MG63 (cell line): ENCODE measurements at regions not wholly inside any gene's neighbourhood (a gene's known extent, or its start where the extent isn't known, plus 50 kb on each side); places are given as distances from the start of the nearest gene placed in this dataset.

ENCODE experiments used
- DNase-seq: peaks from one replicate; pipeline ENCODE4 v3.0.0-alpha.2; 2020
- H3K27me3 ChIP-seq: fragments of 250-450 bp; sonication (Bioruptor Pico); 2 replicates; pipeline ENCODE4 v1.5.1; 2020; ENCODE audit warnings: mild to moderate bottlenecking, moderate library complexity
- H3K36me3 ChIP-seq: fragments of 250-450 bp; sonication (Bioruptor Pico); 2 replicates; pipeline ENCODE4 v1.5.1; 2020; ENCODE audit warnings: mild to moderate bottlenecking, moderate library complexity
- H3K4me3 ChIP-seq: fragments of 250-450 bp; sonication (Bioruptor Pico); 2 replicates; pipeline ENCODE4 v1.5.1; 2020; ENCODE audit warnings: mild to moderate bottlenecking, moderate library complexity
- H3K9me3 ChIP-seq: fragments of 250-450 bp; sonication (Bioruptor Pico); 2 replicates; pipeline ENCODE4 v1.5.1; 2020; ENCODE audit warnings: mild to moderate bottlenecking, moderate library complexity

DNA sequence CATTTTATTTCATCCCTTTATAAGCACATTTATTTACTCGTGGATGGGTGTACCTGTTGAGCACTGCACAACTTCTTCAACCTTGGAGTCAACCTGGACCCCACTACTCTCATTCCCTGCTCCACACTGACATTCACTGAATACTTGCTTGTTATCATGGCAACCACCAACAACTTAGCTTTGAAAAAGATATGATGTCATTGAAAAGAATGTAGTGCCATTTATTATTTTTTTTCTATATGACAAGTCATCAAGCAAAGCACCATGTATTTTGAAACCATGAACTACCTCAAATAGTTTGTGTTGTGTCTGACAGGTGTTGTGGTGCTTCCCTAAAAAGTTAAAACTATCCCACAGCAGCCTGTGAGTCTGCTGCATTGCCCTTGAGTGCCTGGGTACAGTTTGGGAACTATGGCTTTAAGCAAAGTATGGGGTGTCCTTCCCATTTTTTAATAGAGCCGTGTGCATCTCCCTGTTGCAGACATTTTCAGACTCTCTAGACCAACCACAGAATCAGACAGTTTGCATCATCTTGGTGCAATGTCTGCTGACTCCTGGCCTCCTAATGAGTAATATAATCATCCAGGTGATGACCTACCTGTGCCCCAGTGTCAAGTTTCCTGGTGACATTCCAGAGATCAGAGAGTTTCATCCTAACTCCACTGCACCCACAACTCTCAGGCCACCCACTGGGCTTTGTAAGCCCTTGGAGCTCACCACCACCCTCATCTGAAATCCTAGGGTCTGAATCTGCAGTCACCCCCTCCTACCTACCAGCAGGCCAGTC is 339.7 kb upstream of the PROX1 start:
- H3K9me3 ChIP-seq = no peaks in the 10 kb centered on the region
- peaks cover 8% of the 10 kb centered on the region for H3K27me3 ChIP-seq
- DNase-seq = no peak
- H3K36me3 ChIP-seq = no peaks in the 10 kb centered on the region
- no peak overlapping the region for H3K4me3 ChIP-seq

DNA sequence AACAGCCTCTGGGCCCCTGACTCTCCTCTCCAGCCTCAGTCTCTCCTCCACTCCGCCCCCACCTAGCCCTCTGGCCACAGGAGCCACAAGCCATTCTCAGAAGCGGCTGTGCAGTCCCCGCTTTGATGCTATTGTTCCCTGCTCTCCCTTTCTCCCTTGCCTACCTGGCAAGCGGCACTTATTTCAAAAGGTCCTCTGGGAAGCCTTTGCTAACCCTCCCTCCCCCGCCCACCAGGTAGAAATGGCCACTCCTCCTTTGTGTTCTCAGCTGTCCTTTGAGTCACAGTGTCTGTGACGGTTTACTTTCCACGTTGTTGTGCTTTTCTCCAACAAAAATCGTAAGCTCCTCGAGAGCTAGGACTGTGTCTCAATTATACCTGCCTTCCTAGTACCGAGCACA is 338.4 kb upstream of the PROX1 start:
- H3K36me3 ChIP-seq = no peaks in the 10 kb centered on the region
- DNase-seq = no peak
- H3K4me3 ChIP-seq = no peak overlapping the region
- no peaks in the 10 kb centered on the region for H3K9me3 ChIP-seq
- peaks cover 5% of the 10 kb centered on the region for H3K27me3 ChIP-seq

DNA sequence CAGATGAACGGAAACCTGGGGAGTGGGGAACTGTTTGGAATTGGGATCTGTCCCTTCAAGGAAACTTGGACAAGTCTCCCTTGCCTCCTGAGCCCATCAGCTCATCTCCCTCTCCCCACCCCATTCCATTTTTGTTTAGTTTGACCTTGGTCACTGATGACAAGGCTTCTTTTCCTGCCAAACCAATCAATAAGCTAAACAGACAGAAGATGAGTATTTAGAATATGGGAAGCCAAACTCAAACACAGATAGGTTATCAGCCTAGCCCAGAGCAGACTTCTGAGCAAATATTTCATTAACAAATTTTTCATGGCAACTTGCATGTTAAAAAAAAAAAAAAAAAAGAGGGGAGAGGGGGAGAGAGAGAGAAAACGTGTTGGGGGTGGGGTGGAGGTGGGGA is 337.2 kb upstream of the PROX1 start:
- H3K27me3 ChIP-seq = no peaks in the 10 kb centered on the region; the same call in 1 of the 2 replicates
- no peak overlapping the region for H3K4me3 ChIP-seq
- no peak for DNase-seq
- H3K36me3 ChIP-seq = no peaks in the 10 kb centered on the region
- no peaks in the 10 kb centered on the region for H3K9me3 ChIP-seq

DNA sequence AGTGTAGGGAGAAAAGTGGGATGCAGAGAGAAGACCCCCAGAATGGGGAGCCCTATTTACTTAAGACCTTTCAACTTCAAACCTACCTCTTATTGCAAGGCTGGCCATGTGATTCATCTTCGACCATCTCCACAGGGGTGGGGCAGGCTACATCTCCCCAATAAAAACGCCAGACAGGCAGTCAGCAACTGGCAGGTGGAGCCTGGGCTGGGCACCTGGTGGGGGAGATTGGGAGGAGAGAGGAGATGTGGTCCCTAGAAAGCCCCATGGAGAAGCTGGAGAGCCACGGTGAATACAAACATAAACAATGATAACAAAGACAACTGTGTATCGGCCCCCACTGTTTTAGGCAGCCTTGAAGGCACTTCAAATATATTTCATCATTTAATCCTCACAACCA is 336.7 kb upstream of the PROX1 start:
- DNase-seq = no peak
- Histone ChIP-seq H3K9me3 (no peaks in the 10 kb centered on the region), H3K36me3 (no peaks in the 10 kb centered on the region), H3K27me3 (no peaks in the 10 kb centered on the region; the same call in 1 of the 2 replicates), H3K4me3 (no peak overlapping the region)

DNA sequence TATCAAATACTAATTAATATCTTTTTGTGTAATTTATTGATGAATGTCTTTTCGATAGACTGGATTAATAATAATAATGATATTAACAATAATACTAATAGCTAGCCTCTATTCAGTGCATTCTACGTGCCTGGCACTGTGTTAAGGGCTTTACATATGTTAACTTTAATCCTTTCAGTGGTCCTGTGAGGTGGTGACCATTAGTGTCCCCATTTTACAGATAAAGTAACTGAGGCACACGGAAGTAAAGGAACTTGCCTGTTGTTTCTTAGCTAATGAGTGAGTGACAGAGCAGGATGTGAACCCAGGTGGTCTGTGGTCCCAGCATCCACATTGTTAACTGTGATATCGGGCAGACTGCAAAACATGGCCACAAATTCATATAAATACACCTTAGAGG is 335.7 kb upstream of the PROX1 start:
- peaks cover 7% of the 10 kb centered on the region; the same call in 1 of the 2 replicates for H3K27me3 ChIP-seq
- DNase-seq = no peak
- no peaks in the 10 kb centered on the region for H3K9me3 ChIP-seq
- H3K36me3 ChIP-seq = no peaks in the 10 kb centered on the region
- no peak overlapping the region for H3K4me3 ChIP-seq

DNA sequence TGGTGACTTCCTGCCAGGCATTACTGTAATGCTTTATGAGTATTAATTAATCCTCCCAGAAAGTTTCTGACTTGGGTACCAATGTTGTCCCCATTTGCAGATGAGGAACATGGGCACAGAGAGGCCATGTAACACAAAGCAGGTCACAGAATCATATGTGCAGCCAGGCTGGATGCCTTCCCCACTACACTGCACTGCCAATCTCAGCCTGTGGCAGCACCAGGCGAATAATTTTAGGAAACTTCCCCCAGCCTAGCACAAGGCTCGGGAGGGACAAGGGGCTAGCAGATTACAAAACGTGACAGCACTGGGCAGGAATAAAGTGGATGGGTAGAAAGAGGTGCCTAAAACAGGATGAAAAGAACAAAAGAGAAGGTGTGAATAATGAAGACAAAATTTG is 331.7 kb upstream of the PROX1 start:
- no peaks in the 10 kb centered on the region for H3K36me3 ChIP-seq
- DNase-seq = no peak
- no peak overlapping the region for H3K4me3 ChIP-seq
- no peaks in the 10 kb centered on the region for H3K9me3 ChIP-seq
- peaks cover 16% of the 10 kb centered on the region for H3K27me3 ChIP-seq

DNA sequence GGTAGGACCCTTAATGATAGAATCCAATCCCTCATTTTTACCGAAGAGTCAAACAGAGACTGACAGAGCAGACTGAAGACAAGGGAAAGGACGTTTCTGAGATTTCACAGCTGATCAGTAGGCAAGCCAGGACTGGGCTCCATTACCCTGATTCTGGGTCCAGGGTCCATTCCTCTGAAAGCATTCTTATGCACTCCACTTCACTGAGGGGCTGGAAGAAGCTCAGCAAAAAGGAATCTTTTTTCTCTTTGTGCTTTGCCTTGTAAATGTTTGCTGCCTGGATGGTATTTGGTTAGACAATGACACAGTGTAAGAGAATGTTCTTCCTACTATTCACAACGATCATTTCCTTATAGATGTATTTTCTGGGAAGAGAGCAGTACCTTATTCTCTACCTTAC is 331.3 kb upstream of the PROX1 start:
- H3K27me3 ChIP-seq = peaks cover 16% of the 10 kb centered on the region
- DNase-seq = no peak
- no peak overlapping the region for H3K4me3 ChIP-seq
- H3K36me3 ChIP-seq = no peaks in the 10 kb centered on the region
- no peaks in the 10 kb centered on the region for H3K9me3 ChIP-seq

DNA sequence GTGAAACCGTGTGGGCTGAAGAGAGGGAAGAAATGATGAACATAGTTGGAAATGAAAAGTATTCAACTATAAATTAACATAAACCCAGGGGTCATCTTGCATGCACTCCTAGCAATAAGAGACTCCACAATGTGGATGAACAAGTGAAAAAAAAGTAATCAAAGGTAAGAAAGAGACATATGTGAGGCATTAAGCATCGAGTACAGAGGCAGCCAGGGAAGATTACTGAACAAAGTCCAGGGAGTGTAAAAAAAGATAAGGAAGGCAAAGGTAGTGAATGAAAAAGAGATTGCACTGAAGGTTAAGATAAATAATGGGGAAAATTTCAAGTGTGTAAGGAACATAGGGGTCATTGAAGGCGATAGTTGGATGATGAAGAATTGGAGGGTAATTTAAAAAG is 330.8 kb upstream of the PROX1 start:
- Histone ChIP-seq H3K4me3 (no peak overlapping the region), H3K36me3 (no peaks in the 10 kb centered on the region), H3K27me3 (peaks cover 16% of the 10 kb centered on the region), H3K9me3 (no peaks in the 10 kb centered on the region)
- DNase-seq = no peak

DNA sequence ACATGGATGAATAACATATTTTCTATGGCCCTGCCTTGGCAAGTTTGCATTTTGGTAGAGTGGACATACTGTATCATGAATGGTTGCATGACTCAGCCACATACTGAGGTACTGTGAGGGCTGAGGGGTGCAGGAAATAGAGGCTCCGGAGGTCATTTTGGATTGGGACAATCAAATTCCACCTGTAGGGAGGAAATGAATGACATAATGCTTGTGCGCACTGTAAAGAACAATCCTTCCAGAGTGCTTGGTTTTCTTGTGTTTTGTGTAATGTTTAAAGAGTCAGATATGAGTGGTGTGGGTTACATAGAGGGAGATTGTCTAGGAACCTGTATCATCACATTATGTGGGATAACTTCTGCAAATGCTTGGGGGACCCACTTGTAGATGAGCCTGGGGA is 329.9 kb upstream of the PROX1 start:
- Histone ChIP-seq H3K9me3 (no peaks in the 10 kb centered on the region), H3K36me3 (no peaks in the 10 kb centered on the region), H3K4me3 (no peak overlapping the region), H3K27me3 (peaks cover 18% of the 10 kb centered on the region)
- DNase-seq = no peak

DNA sequence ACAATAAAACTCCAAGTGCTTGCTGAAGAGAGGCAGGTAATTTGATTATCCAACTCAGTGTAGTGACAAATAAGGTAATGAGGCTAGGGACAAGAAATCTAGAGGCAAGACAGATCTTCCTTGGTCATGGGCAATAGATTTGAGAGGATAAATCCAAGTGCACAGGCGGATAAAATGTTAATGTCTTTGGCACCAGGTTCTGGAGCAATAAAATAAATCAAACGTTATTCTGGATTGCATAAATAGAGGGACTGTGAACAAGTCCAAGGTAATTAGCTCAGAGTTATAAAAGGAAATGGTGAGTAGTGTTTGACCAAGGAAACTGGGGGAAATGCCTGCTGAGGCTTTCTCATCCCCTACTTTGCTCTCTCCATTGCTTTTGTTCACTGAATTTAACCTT is 329.3 kb upstream of the PROX1 start:
- H3K9me3 ChIP-seq = no peaks in the 10 kb centered on the region
- no peak for DNase-seq
- H3K27me3 ChIP-seq = peaks cover 18% of the 10 kb centered on the region
- no peaks in the 10 kb centered on the region for H3K36me3 ChIP-seq
- no peak overlapping the region for H3K4me3 ChIP-seq

DNA sequence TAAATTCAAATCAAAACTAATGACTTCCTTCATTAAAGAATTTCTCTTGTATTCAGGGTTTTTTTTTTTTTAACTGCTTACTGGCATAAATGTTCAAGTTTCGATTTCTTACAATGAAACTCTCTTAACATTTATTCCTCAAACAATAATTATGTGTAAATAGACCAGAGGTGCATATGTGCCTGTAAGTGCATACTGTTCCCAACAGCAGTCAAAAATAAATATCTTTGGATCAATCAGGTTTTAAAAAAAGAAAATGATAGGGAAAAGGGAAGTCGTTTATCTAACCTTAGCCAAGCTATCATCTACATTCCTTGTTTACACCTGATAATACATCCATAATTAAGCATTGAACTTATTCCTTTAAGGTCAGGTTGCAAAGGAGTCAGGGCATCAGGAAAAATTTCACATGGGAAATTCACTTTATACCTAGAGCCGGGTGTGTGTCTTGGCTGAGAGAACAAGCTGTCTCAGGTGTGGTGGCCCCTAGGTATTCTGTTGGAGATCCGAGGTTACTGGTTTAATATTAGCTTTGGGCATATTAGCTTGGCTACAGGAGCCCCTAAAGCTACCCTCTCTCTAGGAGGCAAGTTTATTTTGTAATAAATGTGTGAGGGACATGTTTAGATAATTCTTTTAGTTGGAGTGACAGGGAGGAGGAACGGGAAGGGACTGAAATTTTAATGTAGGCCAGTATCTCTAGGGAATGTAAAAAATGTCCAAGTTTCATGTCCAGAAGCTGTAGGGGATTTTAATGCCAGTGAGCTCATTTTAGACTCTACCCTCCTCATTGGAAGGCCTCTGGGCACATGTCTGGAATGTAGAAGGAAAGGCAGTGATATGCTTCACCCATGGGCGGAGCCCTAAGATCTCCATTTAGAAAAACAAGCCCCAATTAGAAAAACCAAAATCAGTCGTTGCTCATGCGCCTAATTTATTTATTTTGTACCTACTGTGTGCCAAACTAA is 327.9 kb upstream of the PROX1 start:
- Histone ChIP-seq H3K9me3 (no peaks in the 10 kb centered on the region), H3K4me3 (no peak overlapping the region), H3K27me3 (peaks cover 20% of the 10 kb centered on the region), H3K36me3 (no peaks in the 10 kb centered on the region)
- DNase-seq = no peak

DNA sequence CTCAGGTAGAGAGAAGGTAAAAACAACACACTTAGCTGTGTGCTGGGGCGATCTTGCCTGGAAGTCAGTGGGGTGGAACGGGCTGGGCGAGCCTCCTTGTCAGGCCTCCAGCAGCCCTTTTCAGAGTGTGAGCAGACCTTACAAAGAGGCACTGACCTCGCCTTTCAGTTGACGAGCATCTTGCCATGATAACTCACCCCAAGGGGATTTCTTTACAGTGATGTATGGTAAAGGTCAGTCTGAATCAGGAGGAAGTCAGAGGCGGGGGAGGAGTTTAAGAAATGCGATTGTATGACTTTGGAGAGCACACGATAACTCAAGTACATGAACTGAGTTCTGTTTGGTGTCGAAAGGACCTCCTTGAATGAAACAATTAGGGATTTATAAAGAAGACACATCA is 326.5 kb upstream of the PROX1 start:
- H3K27me3 ChIP-seq = peaks cover 21% of the 10 kb centered on the region
- no peak for DNase-seq
- H3K36me3 ChIP-seq = no peaks in the 10 kb centered on the region
- no peaks in the 10 kb centered on the region for H3K9me3 ChIP-seq
- H3K4me3 ChIP-seq = no peak overlapping the region

DNA sequence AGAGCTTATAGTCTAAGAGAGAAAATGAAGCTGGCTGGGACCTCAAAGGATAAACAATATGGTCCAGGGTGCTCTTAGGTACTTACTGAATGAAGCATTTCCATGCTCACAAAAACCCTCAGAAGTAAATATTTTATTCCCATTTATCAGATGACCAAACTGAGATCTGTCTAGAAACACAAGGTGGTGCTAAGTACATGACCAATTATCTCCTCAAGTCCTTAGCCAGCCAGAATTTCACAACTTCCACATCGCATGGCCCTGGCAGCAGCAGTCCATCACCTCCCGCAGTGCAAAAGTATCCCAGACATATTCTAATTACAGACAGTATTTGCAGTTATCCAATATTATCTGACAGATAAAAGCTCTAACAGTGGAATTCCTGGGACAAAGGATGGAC is 321.7 kb upstream of the PROX1 start:
- no peaks in the 10 kb centered on the region for H3K36me3 ChIP-seq
- no peak for DNase-seq
- H3K4me3 ChIP-seq = no peak overlapping the region
- H3K9me3 ChIP-seq = no peaks in the 10 kb centered on the region
- H3K27me3 ChIP-seq = peaks cover 8% of the 10 kb centered on the region

DNA sequence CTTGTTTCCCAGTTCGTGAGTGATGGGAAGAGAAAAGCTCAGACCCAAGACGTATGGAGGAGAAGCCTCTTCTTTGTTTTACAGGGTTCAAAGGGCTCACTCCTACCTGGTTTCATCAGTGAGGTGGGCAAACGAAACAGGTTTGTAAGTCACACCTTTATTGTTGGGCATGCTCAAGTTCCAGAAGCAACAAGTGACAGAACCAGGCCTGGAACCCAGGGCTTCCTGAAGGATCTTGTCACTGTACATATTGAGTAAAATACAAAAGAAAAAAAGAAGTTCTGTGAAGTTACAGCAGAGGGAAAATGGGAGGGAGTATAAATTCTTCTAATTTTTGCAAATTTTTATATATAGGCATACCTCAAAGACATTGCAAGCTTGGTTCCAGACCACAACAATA is 320.9 kb upstream of the PROX1 start:
- DNase-seq = no peak
- H3K27me3 ChIP-seq = peaks cover 8% of the 10 kb centered on the region
- no peaks in the 10 kb centered on the region for H3K9me3 ChIP-seq
- no peaks in the 10 kb centered on the region for H3K36me3 ChIP-seq
- no peak overlapping the region for H3K4me3 ChIP-seq

DNA sequence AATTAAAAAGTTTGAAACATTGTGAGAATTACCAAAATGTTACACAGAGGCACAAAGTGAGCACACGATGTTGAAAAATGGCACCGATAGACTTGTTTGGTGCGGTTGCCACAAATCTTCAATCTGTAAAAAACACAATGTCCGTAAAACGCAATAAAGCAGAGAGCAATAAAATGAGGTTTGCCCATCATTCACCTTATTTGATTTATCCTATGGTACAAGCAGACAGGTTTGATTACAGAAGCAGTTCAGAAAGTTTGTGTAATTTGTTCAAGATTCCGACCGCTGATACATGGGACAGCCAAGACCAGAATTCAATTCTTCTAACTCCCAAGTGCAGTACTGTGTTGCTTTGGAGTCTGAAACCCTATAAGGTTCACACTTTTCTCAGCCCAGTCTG is 318.3 kb upstream of the PROX1 start:
- Histone ChIP-seq H3K36me3 (no peaks in the 10 kb centered on the region), H3K27me3 (peaks cover 7% of the 10 kb centered on the region; the same call in 1 of the 2 replicates), H3K4me3 (no peak overlapping the region), H3K9me3 (no peaks in the 10 kb centered on the region)
- no peak for DNase-seq

DNA sequence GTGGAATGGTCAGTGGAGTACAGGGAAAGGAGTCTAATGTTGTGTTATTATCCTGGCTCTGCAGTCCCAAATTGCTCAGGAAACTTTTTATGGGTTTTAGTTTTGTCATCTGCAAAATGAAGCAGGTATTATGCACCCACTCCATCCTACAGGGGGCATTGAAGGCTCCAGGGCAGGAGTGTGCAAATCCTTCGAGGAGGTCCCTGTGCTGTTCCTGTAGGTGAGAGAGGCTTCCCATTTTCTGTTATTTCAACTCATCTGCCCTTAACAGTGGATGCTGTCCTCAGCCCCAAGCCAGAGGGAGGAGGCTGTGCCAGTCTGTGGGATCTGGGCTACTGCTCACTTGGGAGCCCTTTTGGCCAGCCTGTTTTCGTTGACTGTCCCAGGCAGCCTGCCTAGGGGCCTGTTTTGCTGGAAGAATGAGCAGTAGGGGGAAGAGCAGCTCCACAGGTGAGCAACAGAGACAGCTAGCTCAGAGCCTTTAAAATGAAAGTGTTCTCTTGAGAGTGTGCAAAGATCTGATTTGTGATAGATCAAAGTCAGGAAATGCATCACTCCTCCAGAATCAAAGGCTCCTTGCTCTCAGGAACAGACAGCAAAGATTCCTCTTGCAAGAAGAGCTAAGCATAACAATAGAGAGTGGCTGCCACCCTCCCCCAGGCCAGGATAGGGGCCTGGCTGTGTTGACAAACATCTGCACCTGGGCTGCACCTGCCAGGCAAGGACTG is 317.6 kb upstream of the PROX1 start:
- Histone ChIP-seq H3K9me3 (no peaks in the 10 kb centered on the region), H3K27me3 (peaks cover 5% of the 10 kb centered on the region; the same call in 1 of the 2 replicates), H3K4me3 (no peak overlapping the region), H3K36me3 (no peaks in the 10 kb centered on the region)
- DNase-seq = no peak

DNA sequence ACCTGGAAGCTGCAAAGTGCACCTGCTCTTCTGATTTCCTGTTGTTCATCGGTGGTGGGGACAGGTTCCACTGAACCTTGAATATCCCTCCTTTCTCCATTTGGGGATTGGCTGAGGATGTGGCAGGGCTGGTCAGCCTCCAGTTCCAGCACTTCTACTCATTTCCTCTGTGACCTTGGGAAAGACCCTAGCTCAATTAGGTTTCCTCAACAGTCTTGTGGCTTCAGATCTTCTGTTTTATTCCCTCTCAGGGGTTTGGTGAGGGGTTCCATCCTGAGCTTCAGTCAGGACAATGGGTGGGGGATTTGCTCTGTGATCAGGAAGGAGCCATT is 317.1 kb upstream of the PROX1 start:
- DNase-seq = no peak
- Histone ChIP-seq H3K27me3 (peaks cover 5% of the 10 kb centered on the region; the same call in 1 of the 2 replicates), H3K9me3 (no peaks in the 10 kb centered on the region), H3K36me3 (no peaks in the 10 kb centered on the region), H3K4me3 (no peak overlapping the region)
